ENCODE measurements at regions not wholly inside any gene's neighbourhood (a gene's known extent, or its start where the extent isn't known, plus 50 kb on each side); places are given as distances from the start of the nearest gene placed in this dataset.

DNA sequence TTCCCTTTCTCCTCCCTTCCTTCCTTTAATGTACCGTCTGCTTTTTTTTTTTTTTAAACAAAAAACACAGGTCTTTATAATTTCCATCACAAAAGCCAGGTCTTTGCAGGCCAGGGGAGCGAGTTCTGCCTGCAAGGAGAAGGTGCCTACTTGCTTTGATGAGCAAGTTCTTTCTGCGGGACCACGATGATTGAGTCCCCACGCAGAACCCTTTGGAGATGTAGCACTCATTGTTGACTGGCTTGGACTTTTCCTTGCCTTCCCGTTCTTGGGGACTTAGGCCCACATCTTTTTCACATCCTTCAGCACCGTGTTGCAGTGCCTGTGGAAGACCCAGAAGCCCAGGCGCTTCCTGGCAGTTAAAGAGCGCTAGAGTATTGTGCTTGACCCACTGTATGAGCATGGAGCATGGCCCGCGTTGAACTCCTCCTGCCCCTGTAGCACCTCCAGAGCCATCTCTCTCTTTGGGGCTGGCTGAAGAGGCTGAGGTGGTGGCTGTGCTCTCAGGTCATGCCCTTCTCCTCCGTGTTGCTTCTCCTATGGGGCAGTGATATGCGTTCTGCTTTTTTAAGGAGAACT, 177.6 kb downstream of the EXOC5 start:
- H3K4me3 Mint-ChIP-seq (ENCODE audit: unreplicated experiment): no peak overlapping the region
- peaks cover 4% of the 10 kb centered on the region for H3K4me1 Mint-ChIP-seq (ENCODE audit: low read depth, unreplicated experiment)
- DNase-seq: no peak
- TF ChIP-seq, protein P1, sequence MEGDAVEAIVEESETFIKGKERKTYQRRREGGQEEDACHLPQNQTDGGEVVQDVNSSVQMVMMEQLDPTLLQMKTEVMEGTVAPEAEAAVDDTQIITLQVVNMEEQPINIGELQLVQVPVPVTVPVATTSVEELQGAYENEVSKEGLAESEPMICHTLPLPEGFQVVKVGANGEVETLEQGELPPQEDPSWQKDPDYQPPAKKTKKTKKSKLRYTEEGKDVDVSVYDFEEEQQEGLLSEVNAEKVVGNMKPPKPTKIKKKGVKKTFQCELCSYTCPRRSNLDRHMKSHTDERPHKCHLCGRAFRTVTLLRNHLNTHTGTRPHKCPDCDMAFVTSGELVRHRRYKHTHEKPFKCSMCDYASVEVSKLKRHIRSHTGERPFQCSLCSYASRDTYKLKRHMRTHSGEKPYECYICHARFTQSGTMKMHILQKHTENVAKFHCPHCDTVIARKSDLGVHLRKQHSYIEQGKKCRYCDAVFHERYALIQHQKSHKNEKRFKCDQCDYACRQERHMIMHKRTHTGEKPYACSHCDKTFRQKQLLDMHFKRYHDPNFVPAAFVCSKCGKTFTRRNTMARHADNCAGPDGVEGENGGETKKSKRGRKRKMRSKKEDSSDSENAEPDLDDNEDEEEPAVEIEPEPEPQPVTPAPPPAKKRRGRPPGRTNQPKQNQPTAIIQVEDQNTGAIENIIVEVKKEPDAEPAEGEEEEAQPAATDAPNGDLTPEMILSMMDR (IDR thresholded peaks at IDR 0.05; ENCODE audit: partially characterized antibody, unreplicated experiment): no peak
- peaks cover 7% of the 10 kb centered on the region for H3K36me3 Mint-ChIP-seq (ENCODE audit: unreplicated experiment)
- peaks cover 2% of the 10 kb centered on the region for H3K9me3 Mint-ChIP-seq (ENCODE audit: unreplicated experiment)
- no peaks in the 10 kb centered on the region for H3K27me3 Mint-ChIP-seq (ENCODE audit: unreplicated experiment)
- no peak overlapping the region for H3K27ac Mint-ChIP-seq (ENCODE audit: unreplicated experiment)

DNA sequence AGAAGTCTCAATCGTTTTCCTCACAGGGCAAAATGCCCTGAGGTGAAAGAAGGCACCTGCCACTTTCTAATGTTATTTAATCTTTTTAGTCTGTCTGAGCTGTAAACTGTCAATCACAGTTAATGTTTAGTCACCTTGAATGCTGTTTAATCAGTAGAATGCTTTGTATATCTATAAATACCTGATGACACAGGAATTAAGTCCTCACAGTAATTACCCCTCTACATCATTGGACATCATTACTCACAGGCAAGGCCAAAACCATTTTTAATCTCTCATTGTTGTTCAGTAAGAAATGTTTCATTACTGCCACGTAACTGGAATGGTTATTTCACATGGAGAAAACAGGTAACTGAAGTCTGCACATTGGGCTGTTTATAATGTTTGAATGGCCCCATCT, 178.8 kb downstream of the EXOC5 start:
- TF ChIP-seq, protein P1 (IDR thresholded peaks at IDR 0.05; ENCODE audit: partially characterized antibody, unreplicated experiment): no peak
- Mint-ChIP-seq H3K9me3 (ENCODE audit: unreplicated experiment) (peaks cover 2% of the 10 kb centered on the region), H3K27ac (ENCODE audit: unreplicated experiment) (no peak overlapping the region), H3K36me3 (ENCODE audit: unreplicated experiment) (peaks cover 7% of the 10 kb centered on the region), H3K4me3 (ENCODE audit: unreplicated experiment) (no peak overlapping the region), H3K27me3 (ENCODE audit: unreplicated experiment) (no peaks in the 10 kb centered on the region), H3K4me1 (ENCODE audit: low read depth, unreplicated experiment) (peaks cover 10% of the 10 kb centered on the region)
- DNase-seq: no peak

DNA sequence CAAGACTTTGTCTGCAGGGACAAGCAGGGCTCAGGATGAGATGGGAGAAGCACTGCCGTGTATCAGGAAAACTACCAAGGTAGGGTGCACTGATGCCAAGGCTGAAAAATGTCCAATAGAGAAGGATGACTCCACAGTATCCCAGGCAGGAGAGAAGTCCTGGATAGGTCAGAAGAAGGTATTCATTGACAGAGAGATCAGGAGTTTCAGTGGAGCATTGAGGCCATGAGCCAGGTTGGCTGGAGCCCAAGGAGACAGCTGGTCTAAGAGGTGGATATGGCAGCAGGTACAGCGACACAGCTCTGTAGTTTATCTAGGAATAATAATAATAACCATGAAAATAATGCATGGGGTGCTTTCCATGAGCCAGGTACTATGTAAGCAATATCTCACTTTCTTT, 180.9 kb downstream of the EXOC5 start:
- DNase-seq: no peak
- H3K4me3 Mint-ChIP-seq (ENCODE audit: unreplicated experiment): no peak overlapping the region
- no peaks in the 10 kb centered on the region for H3K27me3 Mint-ChIP-seq (ENCODE audit: unreplicated experiment)
- H3K36me3 Mint-ChIP-seq (ENCODE audit: unreplicated experiment): peaks cover 7% of the 10 kb centered on the region
- H3K27ac Mint-ChIP-seq (ENCODE audit: unreplicated experiment): no peak overlapping the region
- TF ChIP-seq, protein P1 (IDR thresholded peaks at IDR 0.05; ENCODE audit: partially characterized antibody, unreplicated experiment): no peak
- peaks cover 10% of the 10 kb centered on the region for H3K4me1 Mint-ChIP-seq (ENCODE audit: low read depth, unreplicated experiment)
- peaks cover 2% of the 10 kb centered on the region for H3K9me3 Mint-ChIP-seq (ENCODE audit: unreplicated experiment)

DNA sequence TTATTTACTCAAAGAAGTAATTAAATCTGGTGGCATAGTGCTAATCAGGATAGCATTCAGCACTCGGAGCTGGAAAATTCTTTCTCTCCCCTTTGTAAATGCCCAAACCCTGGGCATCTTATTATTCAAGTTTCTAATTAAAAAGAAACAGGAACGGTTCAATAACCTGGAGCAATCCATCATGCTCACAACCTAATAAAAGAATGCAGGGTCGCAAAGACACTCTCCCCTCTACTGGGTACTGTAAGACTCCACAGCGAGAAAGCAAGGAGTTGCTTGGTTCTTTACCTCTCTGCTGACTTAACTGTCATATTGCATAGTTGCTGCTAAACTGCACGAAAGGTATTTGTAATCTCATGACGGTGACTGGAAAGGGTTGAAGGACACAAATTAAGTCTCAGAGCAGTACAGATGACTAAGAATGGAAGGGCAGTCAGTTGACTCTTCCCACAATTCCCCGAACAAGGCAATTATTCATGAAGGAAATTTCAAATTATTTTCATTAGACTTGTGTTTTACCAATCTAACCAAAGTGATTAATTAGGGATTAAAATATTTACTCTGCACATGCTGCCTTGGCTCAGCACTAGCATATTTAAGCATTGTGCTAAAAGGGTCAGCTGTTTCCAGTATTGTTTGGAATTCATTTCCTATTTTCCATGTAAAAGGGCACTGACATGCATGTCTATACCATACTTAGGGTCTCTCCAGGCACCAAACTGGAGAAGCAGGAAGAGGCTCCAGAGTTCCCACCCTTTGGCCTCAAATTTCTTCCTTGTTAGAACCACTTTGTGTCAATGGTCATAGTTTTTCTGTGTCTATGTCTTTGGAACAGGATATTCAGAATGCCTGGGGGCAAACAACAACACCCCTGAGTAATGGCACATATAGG, 182.2 kb downstream of the EXOC5 start:
- Mint-ChIP-seq H3K4me1 (ENCODE audit: low read depth, unreplicated experiment) (peaks cover 10% of the 10 kb centered on the region), H3K27ac (ENCODE audit: unreplicated experiment) (no peak overlapping the region)

More for the DNA sequence above, 182.2 kb downstream of the EXOC5 start:
- H3K9me3 Mint-ChIP-seq (ENCODE audit: unreplicated experiment): peaks cover 2% of the 10 kb centered on the region
- no peaks in the 10 kb centered on the region for H3K27me3 Mint-ChIP-seq (ENCODE audit: unreplicated experiment)
- TF ChIP-seq, protein P1 (IDR thresholded peaks at IDR 0.05; ENCODE audit: partially characterized antibody, unreplicated experiment): no peak
- H3K4me3 Mint-ChIP-seq (ENCODE audit: unreplicated experiment): no peak overlapping the region
- H3K36me3 Mint-ChIP-seq (ENCODE audit: unreplicated experiment): peaks cover 7% of the 10 kb centered on the region
- DNase-seq: no peak
